ENCODE measurements at regions not wholly inside any gene's neighbourhood (a gene's known extent, or its start where the extent isn't known, plus 50 kb on each side); places are given as distances from the start of the nearest gene placed in this dataset.
"Not testable (repeated sequence)": the region's sequence is repeated elsewhere in the genome, so short reads cannot be mapped to it uniquely, and the experiment has no call there.

DNA sequence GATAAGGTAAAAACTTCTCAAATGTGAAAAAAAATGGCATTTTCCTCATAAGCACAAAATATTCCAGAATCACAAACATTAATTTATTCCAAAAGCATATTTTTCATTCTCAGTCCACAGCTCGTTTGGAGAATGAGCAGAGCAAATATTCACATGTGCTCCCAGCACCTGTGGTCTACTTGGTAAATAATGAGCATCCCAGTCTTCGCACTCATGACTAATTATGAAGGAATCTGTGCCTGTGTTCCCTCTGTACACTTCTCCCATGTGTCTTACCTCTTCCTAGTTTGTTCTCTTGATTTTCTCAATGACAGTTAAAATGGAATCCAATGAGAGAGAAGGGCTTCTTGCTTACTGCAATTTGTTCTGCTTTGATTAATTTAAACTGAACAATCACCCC is 671.0 kb upstream of the SOX11 start:
- intact Hi-C loops (cut with DNase I): no loop called here
- TF ChIP-seq, protein P1, sequence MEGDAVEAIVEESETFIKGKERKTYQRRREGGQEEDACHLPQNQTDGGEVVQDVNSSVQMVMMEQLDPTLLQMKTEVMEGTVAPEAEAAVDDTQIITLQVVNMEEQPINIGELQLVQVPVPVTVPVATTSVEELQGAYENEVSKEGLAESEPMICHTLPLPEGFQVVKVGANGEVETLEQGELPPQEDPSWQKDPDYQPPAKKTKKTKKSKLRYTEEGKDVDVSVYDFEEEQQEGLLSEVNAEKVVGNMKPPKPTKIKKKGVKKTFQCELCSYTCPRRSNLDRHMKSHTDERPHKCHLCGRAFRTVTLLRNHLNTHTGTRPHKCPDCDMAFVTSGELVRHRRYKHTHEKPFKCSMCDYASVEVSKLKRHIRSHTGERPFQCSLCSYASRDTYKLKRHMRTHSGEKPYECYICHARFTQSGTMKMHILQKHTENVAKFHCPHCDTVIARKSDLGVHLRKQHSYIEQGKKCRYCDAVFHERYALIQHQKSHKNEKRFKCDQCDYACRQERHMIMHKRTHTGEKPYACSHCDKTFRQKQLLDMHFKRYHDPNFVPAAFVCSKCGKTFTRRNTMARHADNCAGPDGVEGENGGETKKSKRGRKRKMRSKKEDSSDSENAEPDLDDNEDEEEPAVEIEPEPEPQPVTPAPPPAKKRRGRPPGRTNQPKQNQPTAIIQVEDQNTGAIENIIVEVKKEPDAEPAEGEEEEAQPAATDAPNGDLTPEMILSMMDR (IDR thresholded peaks at IDR 0.05): no peak
- TF ChIP-seq POLR2A (IDR thresholded peaks at IDR 0.05): no peak
- DNase-seq: no peak

DNA sequence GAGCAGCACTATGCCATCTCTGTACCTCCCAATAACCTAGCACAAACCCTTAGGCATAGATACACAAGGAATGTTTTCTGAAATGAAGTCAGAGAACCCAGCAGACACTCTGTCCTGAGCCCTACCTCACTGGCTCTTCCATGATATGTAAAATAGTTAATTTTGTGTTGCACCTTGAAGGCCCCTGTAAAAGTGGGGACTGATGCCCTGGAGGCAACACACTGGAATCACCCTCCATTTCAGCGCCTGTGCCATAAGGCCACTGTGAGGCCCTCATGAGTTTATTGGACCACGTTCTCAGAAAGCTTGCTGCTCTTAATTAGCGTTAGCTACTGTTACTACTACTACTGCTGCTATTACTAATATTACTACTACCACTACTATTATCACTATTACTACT is 670.1 kb upstream of the SOX11 start:
- Histone ChIP-seq H3K27ac (no peak overlapping the region), H3K4me1 (no peaks in the 10 kb centered on the region), H3K27me3 (no peaks in the 10 kb centered on the region), H3K36me3 (no peaks in the 10 kb centered on the region), H3K4me3 (replicated peaks in 1 of 3) (no peak overlapping the region), H3K9me3 (no peaks in the 10 kb centered on the region)
- DNase-seq: no peak
- intact Hi-C loops (cut with DNase I): no loop called here
- 95 to 96% methylated on average over 3 of the region's 3 CpGs for WGBS, 2 donors
- TF ChIP-seq POLR2A (IDR thresholded peaks at IDR 0.05): no peak

More for the DNA sequence above, 671.0 kb upstream of the SOX11 start:
- WGBS, 2 donors: 70 to 82% methylated on average over 2 of the region's 2 CpGs
- no peak overlapping the region for H3K27ac ChIP-seq
- H3K36me3 ChIP-seq: no peaks in the 10 kb centered on the region
- no peaks in the 10 kb centered on the region for H3K9me3 ChIP-seq
- no peaks in the 10 kb centered on the region for H3K4me1 ChIP-seq
- no peaks in the 10 kb centered on the region for H3K27me3 ChIP-seq
- no peak overlapping the region for H3K4me3 ChIP-seq (replicated peaks in 1 of 3)

DNA sequence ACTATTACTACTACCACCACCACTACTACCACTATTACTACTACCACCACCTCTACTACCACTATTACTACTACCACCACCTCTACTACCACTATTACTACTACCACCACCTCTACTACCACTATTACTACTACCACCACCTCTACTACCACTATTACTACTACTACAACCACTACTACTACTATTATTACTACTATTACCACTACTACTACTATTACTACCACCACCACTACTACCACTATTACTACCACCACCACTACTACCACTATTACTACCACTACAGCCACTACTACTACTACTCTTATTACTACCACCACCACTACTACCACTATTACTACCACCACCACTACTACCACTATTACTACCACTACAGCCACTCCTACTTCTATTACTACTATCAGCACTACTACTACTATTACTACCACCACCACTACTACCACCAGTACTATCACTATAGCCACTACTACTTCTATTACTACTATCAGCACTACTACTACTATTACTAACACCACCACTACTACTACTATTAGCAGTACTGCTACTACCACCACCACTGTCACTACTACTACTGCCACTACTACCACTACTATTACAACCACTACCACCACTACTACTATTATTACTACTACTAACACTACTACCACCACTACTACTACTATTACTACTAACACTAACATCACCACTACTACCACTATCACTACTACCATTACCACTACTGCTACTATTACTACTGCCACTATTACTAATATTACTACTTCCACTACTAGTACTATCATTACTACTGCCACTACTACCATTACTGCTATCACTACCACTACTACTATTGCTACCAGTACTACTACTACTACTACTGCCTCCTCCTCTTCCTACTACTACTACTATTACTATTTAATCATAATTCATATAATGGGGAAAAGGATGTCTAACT is 669.2 kb upstream of the SOX11 start:
- H3K9me3 ChIP-seq; H3K27me3 ChIP-seq; H3K36me3 ChIP-seq; intact Hi-C loops (cut with DNase I); H3K4me1 ChIP-seq; H3K4me3 ChIP-seq (replicated peaks in 1 of 3); H3K27ac ChIP-seq; DNase-seq: not testable (repeated sequence)

DNA sequence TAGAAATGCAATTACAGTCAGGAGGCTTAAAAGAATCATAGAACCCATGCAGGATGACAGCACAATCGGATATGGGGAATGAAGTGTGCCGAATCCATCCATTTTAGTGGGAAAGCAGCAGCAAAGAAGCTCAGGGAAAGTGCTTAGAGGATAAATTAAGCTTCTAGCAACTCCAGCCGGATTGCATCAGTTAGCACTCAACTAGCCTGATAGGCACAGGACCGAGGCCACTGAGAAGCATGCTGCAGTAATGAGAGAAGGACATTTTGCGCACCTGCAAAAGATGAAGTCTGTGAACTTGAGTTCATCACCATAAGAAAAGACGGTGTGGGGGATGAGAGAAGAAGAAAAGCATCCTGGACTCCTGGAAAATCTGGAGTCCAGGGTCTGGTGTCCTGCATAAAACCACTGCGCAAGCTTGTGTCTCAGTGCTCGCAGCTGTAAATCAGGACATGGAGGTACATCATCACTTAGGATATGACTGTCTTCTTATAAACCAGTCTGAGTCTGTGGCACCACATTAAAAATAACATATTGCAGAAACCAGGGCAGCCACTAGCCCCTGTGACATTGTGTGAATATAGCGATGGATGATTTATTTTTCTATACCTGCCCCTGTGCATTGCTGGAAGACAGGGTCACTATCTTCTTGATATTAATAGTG is 665.5 kb upstream of the SOX11 start:
- H3K9me3 ChIP-seq: no peaks in the 10 kb centered on the region

DNA sequence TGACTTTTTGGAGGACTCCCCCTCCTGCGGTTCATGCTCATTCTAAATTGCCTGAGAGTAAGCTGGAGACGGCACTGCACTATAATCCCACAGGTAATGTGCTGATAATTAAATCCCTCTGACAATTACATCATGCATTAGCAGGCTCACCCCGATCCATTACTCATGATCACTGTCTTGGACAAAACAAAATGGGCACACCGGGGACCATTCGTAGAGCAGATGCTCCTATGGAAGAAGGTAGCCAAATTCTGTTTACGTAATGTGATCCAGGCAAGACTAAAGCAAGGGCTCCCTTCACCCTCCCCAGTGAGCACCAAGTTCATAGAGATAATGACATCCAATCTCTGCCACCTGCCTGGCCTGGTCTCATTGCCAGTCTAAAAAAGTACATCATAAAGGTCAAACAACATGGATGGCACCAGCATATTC is 657.1 kb upstream of the SOX11 start:
- Histone ChIP-seq H3K4me3 (replicated peaks in 1 of 3) (no peak overlapping the region), H3K9me3 (no peaks in the 10 kb centered on the region), H3K4me1 (no peaks in the 10 kb centered on the region), H3K27me3 (no peaks in the 10 kb centered on the region), H3K36me3 (no peaks in the 10 kb centered on the region), H3K27ac (no peak overlapping the region)
- TF ChIP-seq, protein P1 (IDR thresholded peaks at IDR 0.05): no peak
- no peak for TF ChIP-seq POLR2A (IDR thresholded peaks at IDR 0.05)
- WGBS, 2 donors: 91 to 93% methylated on average over 6 of the region's 6 CpGs
- no peak for DNase-seq
- intact Hi-C loops (cut with DNase I): no loop called here

More for the DNA sequence above, 665.5 kb upstream of the SOX11 start:
- 83 to 84% methylated on average over 9 of the region's 9 CpGs for WGBS, 2 donors
- no peak for DNase-seq
- intact Hi-C loops (cut with DNase I): no loop called here
- H3K4me1 ChIP-seq: no peaks in the 10 kb centered on the region
- no peak overlapping the region for H3K27ac ChIP-seq
- H3K36me3 ChIP-seq: no peaks in the 10 kb centered on the region
- no peak overlapping the region for H3K4me3 ChIP-seq (replicated peaks in 1 of 3)
- TF ChIP-seq, protein P1 (IDR thresholded peaks at IDR 0.05): no peak
- TF ChIP-seq POLR2A (IDR thresholded peaks at IDR 0.05): no peak
- H3K27me3 ChIP-seq: no peaks in the 10 kb centered on the region

DNA sequence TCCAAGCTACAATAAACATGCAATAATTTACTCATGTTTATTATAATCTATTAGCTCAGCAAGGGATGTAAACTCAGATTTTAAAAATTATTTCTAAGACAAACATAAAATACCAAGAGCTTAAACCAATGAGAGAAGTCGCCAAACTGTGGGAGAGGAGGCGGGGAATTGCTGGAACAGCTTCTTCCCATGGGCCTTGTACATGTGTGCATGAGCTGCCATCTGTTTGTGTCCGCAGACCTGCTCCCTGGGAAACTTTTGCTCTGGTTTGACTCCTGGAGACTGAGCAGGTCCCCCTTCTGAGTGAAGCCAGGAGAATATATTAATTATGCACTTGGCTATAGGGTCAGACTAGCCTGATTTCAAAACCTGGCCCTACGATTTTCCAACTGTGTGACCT is 655.9 kb upstream of the SOX11 start:
- Histone ChIP-seq H3K4me3 (replicated peaks in 1 of 3) (no peak overlapping the region), H3K36me3 (no peaks in the 10 kb centered on the region), H3K4me1 (no peaks in the 10 kb centered on the region), H3K27ac (no peak overlapping the region), H3K27me3 (no peaks in the 10 kb centered on the region), H3K9me3 (no peaks in the 10 kb centered on the region)
- intact Hi-C loops (cut with DNase I): no loop called here
- TF ChIP-seq, protein P1 (IDR thresholded peaks at IDR 0.05): no peak
- no peak for TF ChIP-seq POLR2A (IDR thresholded peaks at IDR 0.05)
- DNase-seq: no peak
- WGBS, 2 donors: 72 to 86% methylated on average over 4 of the region's 4 CpGs

All from thyroid gland (tissue), 4 donors.